SIG-M5 treated with dmso at 0.1 percent for 504 hours (cell line): ENCODE measurements at regions not wholly inside any gene's neighbourhood (a gene's known extent, or its start where the extent isn't known, plus 50 kb on each side); places are given as distances from the start of the nearest gene placed in this dataset.
"Not testable (repeated sequence)": the region's sequence is repeated elsewhere in the genome, so short reads cannot be mapped to it uniquely, and the experiment has no call there.

Source experiments
- DNase-seq: peaks from one replicate; lab custom pipeline; 2025; ENCODE audit not compliant: unreplicated experiment; lab: John Stamatoyannopoulos, UW

GRCh38 chr22:22060200-22061084, 77.9 kb upstream of the TOP3B start:
- peak; percentile 54 for DNase-seq

GRCh38 chr22:22059291-22060002, 76.9 kb upstream of the TOP3B start:
- DNase-seq, result no peak

GRCh38 chr22:22058633-22059290, 76.2 kb upstream of the TOP3B start:
- DNase-seq, result peak; percentile 48

- DNase-seq, result no peak
Measured at GRCh38 chr22:22057617-22058378, 75.2 kb upstream of the TOP3B start.

GRCh38 chr22:22056809-22057594, 74.4 kb upstream of the TOP3B start:
- not testable (repeated sequence) for DNase-seq

- DNase-seq, result not testable (repeated sequence)
Measured at GRCh38 chr22:22052548-22053139, 70.1 kb upstream of the TOP3B start.

GRCh38 chr22:22051032-22051431, 68.4 kb upstream of the TOP3B start:
- DNase-seq, result not testable (repeated sequence)

- DNase-seq, result no peak
Measured at GRCh38 chr22:22050141-22050775, 67.7 kb upstream of the TOP3B start.

GRCh38 chr22:22049684-22050083, 67.1 kb upstream of the TOP3B start:
- no peak for DNase-seq

- DNase-seq, result no peak
Measured at GRCh38 chr22:22048981-22049531, 66.5 kb upstream of the TOP3B start.

- DNase-seq, result no peak
Measured at GRCh38 chr22:22048318-22048942, 65.8 kb upstream of the TOP3B start.

GRCh38 chr22:22047776-22048175, 65.2 kb upstream of the TOP3B start:
- no peak for DNase-seq

- DNase-seq, result no peak
Measured at GRCh38 chr22:22047266-22047665, 64.7 kb upstream of the TOP3B start.

- DNase-seq, result no peak
Measured at GRCh38 chr22:22046370-22046769, 63.8 kb upstream of the TOP3B start.

GRCh38 chr22:22045571-22046335, 63.2 kb upstream of the TOP3B start:
- DNase-seq, result no peak

- no peak for DNase-seq
Measured at GRCh38 chr22:22044153-22044552, 61.6 kb upstream of the TOP3B start.

GRCh38 chr22:22043296-22044078, 60.9 kb upstream of the TOP3B start:
- no peak for DNase-seq
